ENCODE measurements at regions not wholly inside any gene's neighbourhood (a gene's known extent, or its start where the extent isn't known, plus 50 kb on each side); places are given as distances from the start of the nearest gene placed in this dataset.

- FAIRE-seq (no peak), DNase-seq (ENCODE audit: low read depth) (no peak)
- Histone ChIP-seq H3K79me2 (ENCODE audit: insufficient read depth, low read length) (no peaks in the 10 kb centered on the region), H3K27ac (ENCODE audit: low read depth, low read length) (no peak overlapping the region), H3K9me3 (ENCODE audit: insufficient read depth, low read depth, low read length) (peaks cover 4% of the 10 kb centered on the region), H3K36me3 (ENCODE audit: insufficient read depth, low read length) (no peaks in the 10 kb centered on the region), H3K4me1 (ENCODE audit: insufficient read depth, low read length) (no peaks in the 10 kb centered on the region), H4K20me1 (ENCODE audit: insufficient read depth, low read length) (no peaks in the 10 kb centered on the region), H3K27me3 (ENCODE audit: insufficient read depth, low read length) (no peaks in the 10 kb centered on the region), H2AFZ (ENCODE audit: low read depth, low read length) (no peak overlapping the region), H3K4me3 (ENCODE audit: insufficient read depth, low read depth, low read length) (no peak overlapping the region), H3K4me2 (ENCODE audit: low read length) (no peak overlapping the region), H3K9ac (ENCODE audit: low read length) (no peak overlapping the region)
- Mint-ChIP-seq H3K4me1 (ENCODE audit: low read depth, unreplicated experiment) (no peaks in the 10 kb centered on the region), H3K27me3 (ENCODE audit: low read depth, unreplicated experiment) (no peaks in the 10 kb centered on the region), H3K9me3 (ENCODE audit: unreplicated experiment) (peaks cover 6% of the 10 kb centered on the region), H3K4me3 (ENCODE audit: unreplicated experiment) (no peak overlapping the region), H3K27ac (ENCODE audit: unreplicated experiment) (no peak overlapping the region), H3K36me3 (ENCODE audit: low read depth, unreplicated experiment) (no peaks in the 10 kb centered on the region)
- no peak for TF ChIP-seq EZH2 (IDR thresholded peaks at IDR 0.05; ENCODE audit: insufficient read depth, low read length)
- no peak for TF ChIP-seq CTCF (IDR thresholded peaks at IDR 0.05; ENCODE audit: insufficient read depth, low read depth, low read length)
Observed at GRCh38 chr13:65762012-65762411, 1468.1 kb downstream of the PCDH9 start.

GRCh38 chr13:65756071-65756671 lies 1474.0 kb downstream of the PCDH9 start:
- no peak overlapping the region for H3K4me3 Mint-ChIP-seq (ENCODE audit: unreplicated experiment)
- no peak overlapping the region for H3K9ac ChIP-seq (ENCODE audit: low read length)
- H3K9me3 ChIP-seq (ENCODE audit: insufficient read depth, low read depth, low read length): peaks cover 4% of the 10 kb centered on the region
- peaks cover 15% of the 10 kb centered on the region for H3K9me3 Mint-ChIP-seq (ENCODE audit: unreplicated experiment)
- no peak overlapping the region for H3K27ac ChIP-seq (ENCODE audit: low read depth, low read length)
- H3K36me3 Mint-ChIP-seq (ENCODE audit: low read depth, unreplicated experiment): no peaks in the 10 kb centered on the region
- no peaks in the 10 kb centered on the region for H4K20me1 ChIP-seq (ENCODE audit: insufficient read depth, low read length)
- H3K4me3 ChIP-seq (ENCODE audit: insufficient read depth, low read depth, low read length): no peak overlapping the region
- DNase-seq (ENCODE audit: low read depth): no peak
- H3K27me3 Mint-ChIP-seq (ENCODE audit: low read depth, unreplicated experiment): no peaks in the 10 kb centered on the region
- H3K4me1 Mint-ChIP-seq (ENCODE audit: low read depth, unreplicated experiment): no peaks in the 10 kb centered on the region
- H3K27ac Mint-ChIP-seq (ENCODE audit: unreplicated experiment): no peak overlapping the region
- H3K36me3 ChIP-seq (ENCODE audit: insufficient read depth, low read length): no peaks in the 10 kb centered on the region
- H2AFZ ChIP-seq (ENCODE audit: low read depth, low read length): no peak overlapping the region
- H3K27me3 ChIP-seq (ENCODE audit: insufficient read depth, low read length): no peaks in the 10 kb centered on the region
- H3K79me2 ChIP-seq (ENCODE audit: insufficient read depth, low read length): no peaks in the 10 kb centered on the region
- no peaks in the 10 kb centered on the region for H3K4me1 ChIP-seq (ENCODE audit: insufficient read depth, low read length)
- no peak overlapping the region for H3K4me2 ChIP-seq (ENCODE audit: low read length)
- TF ChIP-seq CTCF (IDR thresholded peaks at IDR 0.05; ENCODE audit: insufficient read depth, low read depth, low read length) (no peak), EZH2 (IDR thresholded peaks at IDR 0.05; ENCODE audit: insufficient read depth, low read length) (no peak)
- no peak for FAIRE-seq

GRCh38 chr13:65748227-65748626 lies 1481.9 kb downstream of the PCDH9 start:
- H3K36me3 Mint-ChIP-seq (ENCODE audit: low read depth, unreplicated experiment): no peaks in the 10 kb centered on the region
- no peak overlapping the region for H3K4me3 ChIP-seq (ENCODE audit: insufficient read depth, low read depth, low read length)
- H3K4me1 ChIP-seq (ENCODE audit: insufficient read depth, low read length): no peaks in the 10 kb centered on the region
- peaks cover 1% of the 10 kb centered on the region for H3K9me3 Mint-ChIP-seq (ENCODE audit: unreplicated experiment)
- no peak for DNase-seq (ENCODE audit: low read depth)
- H3K27ac ChIP-seq (ENCODE audit: low read depth, low read length): no peak overlapping the region
- H3K27ac Mint-ChIP-seq (ENCODE audit: unreplicated experiment): no peak overlapping the region
- H3K36me3 ChIP-seq (ENCODE audit: insufficient read depth, low read length): no peaks in the 10 kb centered on the region
- H3K4me2 ChIP-seq (ENCODE audit: low read length): no peak overlapping the region
- TF ChIP-seq EZH2 (IDR thresholded peaks at IDR 0.05; ENCODE audit: insufficient read depth, low read length) (no peak), CTCF (IDR thresholded peaks at IDR 0.05; ENCODE audit: insufficient read depth, low read depth, low read length) (no peak)
- no peaks in the 10 kb centered on the region for H3K27me3 ChIP-seq (ENCODE audit: insufficient read depth, low read length)
- H2AFZ ChIP-seq (ENCODE audit: low read depth, low read length): no peak overlapping the region
- no peak for FAIRE-seq
- no peak overlapping the region for H3K9ac ChIP-seq (ENCODE audit: low read length)
- H3K9me3 ChIP-seq (ENCODE audit: insufficient read depth, low read depth, low read length): no peaks in the 10 kb centered on the region
- H4K20me1 ChIP-seq (ENCODE audit: insufficient read depth, low read length): no peaks in the 10 kb centered on the region
- H3K4me3 Mint-ChIP-seq (ENCODE audit: unreplicated experiment): no peak overlapping the region
- H3K4me1 Mint-ChIP-seq (ENCODE audit: low read depth, unreplicated experiment): no peaks in the 10 kb centered on the region
- no peaks in the 10 kb centered on the region for H3K27me3 Mint-ChIP-seq (ENCODE audit: low read depth, unreplicated experiment)
- H3K79me2 ChIP-seq (ENCODE audit: insufficient read depth, low read length): no peaks in the 10 kb centered on the region

Data from astrocyte (in vitro differentiated cells and primary cell).